Nephron (organoid): ENCODE measurements at regions not wholly inside any gene's neighbourhood (a gene's known extent, or its start where the extent isn't known, plus 50 kb on each side); places are given as distances from the start of the nearest gene placed in this dataset.
"Not testable (repeated sequence)": the region's sequence is repeated elsewhere in the genome, so short reads cannot be mapped to it uniquely, and the experiment has no call there.

ENCODE experiments used
- H3K27ac Mint-ChIP-seq, 3 experiments: 2 replicates each; pipeline ENCODE4 v1.8.0; 2020; ENCODE audit warnings: mixed read lengths in 3 of 3, mild to moderate bottlenecking in 2 of 3, moderate library complexity in 1 of 3
- H3K27me3 Mint-ChIP-seq: 2 replicates; pipeline ENCODE4 v1.8.0; 2021; ENCODE audit warnings: low read depth, mild to moderate bottlenecking, moderate library complexity, mixed read lengths
- H3K36me3 Mint-ChIP-seq: 2 replicates; pipeline ENCODE4 v1.8.0; 2020; ENCODE audit warnings: low read depth, mixed read lengths
- H3K4me1 Mint-ChIP-seq: 2 replicates; pipeline ENCODE4 v1.8.0; 2020; ENCODE audit warnings: mixed read lengths
- H3K4me3 Mint-ChIP-seq, 3 experiments: 2 replicates each; pipeline ENCODE4 v1.8.0; 2020; ENCODE audit warnings: mild to moderate bottlenecking in 3 of 3, mixed read lengths in 3 of 3, moderate library complexity in 2 of 3
- H3K9me3 Mint-ChIP-seq: 2 replicates; pipeline ENCODE4 v1.8.0; 2020; ENCODE audit warnings: mixed read lengths
- CTCF ChIP-seq, 3 experiments: fragments of 200-600 bp; sonication (generic); IDR thresholded peaks; one replicate each; pipeline ENCODE4 v1.5.0; 2021; ENCODE audit warnings: antibody characterized with exemption in 3 of 3; ENCODE audit not compliant: unreplicated experiment in 3 of 3

- no peak for TF ChIP-seq CTCF (IDR thresholded peaks at IDR 0.05; ENCODE audit: unreplicated experiment in 3 of 3)
- peaks cover 12% of the 10 kb centered on the region for H3K4me1 Mint-ChIP-seq
- H3K4me3 Mint-ChIP-seq: no peak overlapping the region
- peaks cover 5% of the 10 kb centered on the region for H3K9me3 Mint-ChIP-seq
- H3K27me3 Mint-ChIP-seq: peaks cover 15% of the 10 kb centered on the region
- no peak overlapping the region for H3K27ac Mint-ChIP-seq
- H3K36me3 Mint-ChIP-seq: no peaks in the 10 kb centered on the region
These were observed 95.5 kb upstream of the FAM20C start for GRCh38 chr7:96861-97260.

- peaks cover 7% of the 10 kb centered on the region for H3K4me1 Mint-ChIP-seq
- TF ChIP-seq CTCF (IDR thresholded peaks at IDR 0.05; ENCODE audit: unreplicated experiment in 3 of 3): no peak
- no peaks in the 10 kb centered on the region for H3K36me3 Mint-ChIP-seq
- no peak overlapping the region for H3K4me3 Mint-ChIP-seq
- peaks cover 10% of the 10 kb centered on the region for H3K27me3 Mint-ChIP-seq
- peaks cover 5% of the 10 kb centered on the region for H3K9me3 Mint-ChIP-seq
- H3K27ac Mint-ChIP-seq: no peak overlapping the region
These were observed 95.0 kb upstream of the FAM20C start for GRCh38 chr7:97310-97841.

GRCh38 chr7:101146-102046 is 91.0 kb upstream of the FAM20C start:
- H3K27ac Mint-ChIP-seq: peak overlapping the region in 1 of 3 experiments; percentile 58
- H3K27me3 Mint-ChIP-seq: peaks cover under 1% of the 10 kb centered on the region
- no peak overlapping the region for H3K4me3 Mint-ChIP-seq
- H3K4me1 Mint-ChIP-seq: peaks cover 3% of the 10 kb centered on the region
- no peaks in the 10 kb centered on the region for H3K36me3 Mint-ChIP-seq
- TF ChIP-seq CTCF (IDR thresholded peaks at IDR 0.05; ENCODE audit: unreplicated experiment in 3 of 3): no peak
- H3K9me3 Mint-ChIP-seq: peaks cover 5% of the 10 kb centered on the region

- no peak overlapping the region for H3K4me3 Mint-ChIP-seq
- no peaks in the 10 kb centered on the region for H3K27me3 Mint-ChIP-seq
These were observed 90.2 kb upstream of the FAM20C start for GRCh38 chr7:102047-102711.

GRCh38 chr7:102721-103120 is 89.7 kb upstream of the FAM20C start:
- Mint-ChIP-seq H3K4me1 (no peaks in the 10 kb centered on the region), H3K27me3 (no peaks in the 10 kb centered on the region), H3K27ac (no peak overlapping the region), H3K36me3 (no peaks in the 10 kb centered on the region), H3K4me3 (no peak overlapping the region), H3K9me3 (peaks cover 2% of the 10 kb centered on the region)
- TF ChIP-seq CTCF (IDR thresholded peaks at IDR 0.05; ENCODE audit: unreplicated experiment in 3 of 3): no peak

More at GRCh38 chr7:102047-102711, 90.2 kb upstream of the FAM20C start:
- peaks cover 5% of the 10 kb centered on the region for H3K9me3 Mint-ChIP-seq
- no peak for TF ChIP-seq CTCF (IDR thresholded peaks at IDR 0.05; ENCODE audit: unreplicated experiment in 3 of 3)
- H3K4me1 Mint-ChIP-seq: no peaks in the 10 kb centered on the region
- H3K36me3 Mint-ChIP-seq: no peaks in the 10 kb centered on the region
- H3K27ac Mint-ChIP-seq: no peak overlapping the region

- not testable (repeated sequence) for H3K36me3 Mint-ChIP-seq, H3K4me3 Mint-ChIP-seq, H3K27ac Mint-ChIP-seq, H3K9me3 Mint-ChIP-seq, H3K4me1 Mint-ChIP-seq, H3K27me3 Mint-ChIP-seq
These were observed 88.4 kb upstream of the FAM20C start for GRCh38 chr7:103981-104380.
